ENCODE measurements at regions not wholly inside any gene's neighbourhood (a gene's known extent, or its start where the extent isn't known, plus 50 kb on each side); places are given as distances from the start of the nearest gene placed in this dataset.

- peaks cover 13% of the 10 kb centered on the region for H3K4me1 ChIP-seq (ENCODE audit: insufficient read depth, low read length)
- 86% methylated on average over 2 of the region's 2 CpGs for WGBS (ENCODE audit: low lambda C conversion rate)
- intact Hi-C loops (cut with micrococcal nuclease; ENCODE audit: unreplicated experiment): loop anchor here (10.0 kb wide), 1 partner anchor 417 kb away; no protein-coding TSS in a partner anchor
- no peak for DNase-seq (ENCODE audit: low spot score)
- no peak overlapping the region for H3K9ac ChIP-seq (ENCODE audit: insufficient read depth, low read depth, low read length)
- POLR2A ChIA-PET: no interaction called here
- H3K27me3 ChIP-seq (ENCODE audit: control insufficient read depth in 1 of 2, insufficient read depth in 2 of 2, low read length in 2 of 2): no peaks in the 10 kb centered on the region
- no peak overlapping the region for H2AFZ ChIP-seq (ENCODE audit: low read length)
- H3K79me2 ChIP-seq (ENCODE audit: insufficient read depth, low read length): no peaks in the 10 kb centered on the region
- in situ Hi-C loops (cut with HindIII; ENCODE audit: extremely low pct_ligation_motif_present, low pct_unique_long_range_greater_than_20kb): loop anchor here (25.0 kb wide), 1 partner anchor 400 kb away; the partner anchor contains the start of gene DMRT3
- ATAC-seq: no peak
- FAIRE-seq: no peak
- no peak overlapping the region for H3K4me3 ChIP-seq (replicated peaks in 1 of 3; ENCODE audit: insufficient read depth in 1 of 3, low read depth in 2 of 3, low read length in 3 of 3)
- H3K36me3 ChIP-seq (replicated peaks in 1 of 2; ENCODE audit: control insufficient read depth in 1 of 2, insufficient read depth in 2 of 2, low read length in 2 of 2): no peaks in the 10 kb centered on the region
- no peak overlapping the region for H3K4me2 ChIP-seq (ENCODE audit: low read depth, low read length)
- H3K27ac ChIP-seq (ENCODE audit: extremely low read length, insufficient read depth, low read length): no peak overlapping the region
- H3K9me3 ChIP-seq (ENCODE audit: low read length): peaks cover 5% of the 10 kb centered on the region
- BruUV-seq (replicated peaks): no TSS peak
- H4K20me1 ChIP-seq (ENCODE audit: insufficient read depth, low read length): no peaks in the 10 kb centered on the region
- CTCF ChIA-PET (ENCODE audit: low intra/inter-chr PET ratio, low total read pairs): no interaction called here
- no peak for TF ChIP-seq ZNF318 (CRISPR knock-in tag; IDR thresholded peaks at IDR 0.05)
- TF ChIP-seq ZNF501 (CRISPR knock-in tag; IDR thresholded peaks at IDR 0.05): no peak
- TF ChIP-seq, protein P1, sequence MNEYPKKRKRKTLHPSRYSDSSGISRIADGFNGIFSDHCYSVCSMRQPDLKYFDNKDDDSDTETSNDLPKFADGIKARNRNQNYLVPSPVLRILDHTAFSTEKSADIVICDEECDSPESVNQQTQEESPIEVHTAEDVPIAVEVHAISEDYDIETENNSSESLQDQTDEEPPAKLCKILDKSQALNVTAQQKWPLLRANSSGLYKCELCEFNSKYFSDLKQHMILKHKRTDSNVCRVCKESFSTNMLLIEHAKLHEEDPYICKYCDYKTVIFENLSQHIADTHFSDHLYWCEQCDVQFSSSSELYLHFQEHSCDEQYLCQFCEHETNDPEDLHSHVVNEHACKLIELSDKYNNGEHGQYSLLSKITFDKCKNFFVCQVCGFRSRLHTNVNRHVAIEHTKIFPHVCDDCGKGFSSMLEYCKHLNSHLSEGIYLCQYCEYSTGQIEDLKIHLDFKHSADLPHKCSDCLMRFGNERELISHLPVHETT (CRISPR knock-in tag; conservative IDR thresholded peaks at IDR 0.05): no peak
- TF ChIP-seq CBX1 (IDR thresholded peaks at IDR 0.05; ENCODE audit: low read depth): no peak
- no peak for TF ChIP-seq TCF7 (IDR thresholded peaks at IDR 0.05; ENCODE audit: low read depth)
- TF ChIP-seq, protein P2, sequence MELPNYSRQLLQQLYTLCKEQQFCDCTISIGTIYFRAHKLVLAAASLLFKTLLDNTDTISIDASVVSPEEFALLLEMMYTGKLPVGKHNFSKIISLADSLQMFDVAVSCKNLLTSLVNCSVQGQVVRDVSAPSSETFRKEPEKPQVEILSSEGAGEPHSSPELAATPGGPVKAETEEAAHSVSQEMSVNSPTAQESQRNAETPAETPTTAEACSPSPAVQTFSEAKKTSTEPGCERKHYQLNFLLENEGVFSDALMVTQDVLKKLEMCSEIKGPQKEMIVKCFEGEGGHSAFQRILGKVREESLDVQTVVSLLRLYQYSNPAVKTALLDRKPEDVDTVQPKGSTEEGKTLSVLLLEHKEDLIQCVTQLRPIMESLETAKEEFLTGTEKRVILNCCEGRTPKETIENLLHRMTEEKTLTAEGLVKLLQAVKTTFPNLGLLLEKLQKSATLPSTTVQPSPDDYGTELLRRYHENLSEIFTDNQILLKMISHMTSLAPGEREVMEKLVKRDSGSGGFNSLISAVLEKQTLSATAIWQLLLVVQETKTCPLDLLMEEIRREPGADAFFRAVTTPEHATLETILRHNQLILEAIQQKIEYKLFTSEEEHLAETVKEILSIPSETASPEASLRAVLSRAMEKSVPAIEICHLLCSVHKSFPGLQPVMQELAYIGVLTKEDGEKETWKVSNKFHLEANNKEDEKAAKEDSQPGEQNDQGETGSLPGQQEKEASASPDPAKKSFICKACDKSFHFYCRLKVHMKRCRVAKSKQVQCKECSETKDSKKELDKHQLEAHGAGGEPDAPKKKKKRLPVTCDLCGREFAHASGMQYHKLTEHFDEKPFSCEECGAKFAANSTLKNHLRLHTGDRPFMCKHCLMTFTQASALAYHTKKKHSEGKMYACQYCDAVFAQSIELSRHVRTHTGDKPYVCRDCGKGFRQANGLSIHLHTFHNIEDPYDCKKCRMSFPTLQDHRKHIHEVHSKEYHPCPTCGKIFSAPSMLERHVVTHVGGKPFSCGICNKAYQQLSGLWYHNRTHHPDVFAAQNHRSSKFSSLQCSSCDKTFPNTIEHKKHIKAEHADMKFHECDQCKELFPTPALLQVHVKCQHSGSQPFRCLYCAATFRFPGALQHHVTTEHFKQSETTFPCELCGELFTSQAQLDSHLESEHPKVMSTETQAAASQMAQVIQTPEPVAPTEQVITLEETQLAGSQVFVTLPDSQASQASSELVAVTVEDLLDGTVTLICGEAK (IDR thresholded peaks at IDR 0.05): no peak
- TF ChIP-seq, protein P2 (CRISPR knock-in tag; IDR thresholded peaks at IDR 0.05): no peak
These were observed 254.0 kb upstream of the DMRT1 start for GRCh38 chr9:587527-587926.

Data from HepG2 (cell line).